Panc1 (cell line): ENCODE measurements at regions not wholly inside any gene's neighbourhood (a gene's known extent, or its start where the extent isn't known, plus 50 kb on each side); places are given as distances from the start of the nearest gene placed in this dataset.

ENCODE experiments used
- CTCF ChIP-seq: fragments of 450-650 bp; IDR thresholded peaks from 2 replicates; pipeline ENCODE4 v1.5.1; 2017; ENCODE audit warnings: mild to moderate bottlenecking
- POLR2AphosphoS5 ChIP-seq: IDR thresholded peaks from 2 replicates; pipeline ENCODE4 v1.6.1; 2012; ENCODE audit warnings: mild to moderate bottlenecking, low read depth, low read length, moderate library complexity
- REST ChIP-seq, 2 experiments: IDR thresholded peaks; 2 replicates each; pipeline ENCODE4 v1.6.1; 2011 to 2012; ENCODE audit warnings: low read depth in 2 of 2, control low read depth in 1 of 2, low read length in 1 of 2, mild to moderate bottlenecking in 1 of 2, moderate library complexity in 1 of 2; ENCODE audit not compliant: insufficient read depth in 1 of 2
- SIN3A ChIP-seq: IDR thresholded peaks from 2 replicates; pipeline ENCODE4 v1.6.1; 2012; ENCODE audit warnings: low read depth, mild to moderate bottlenecking, low read length, moderate library complexity, borderline replicate concordance; ENCODE audit not compliant: insufficient read depth

GRCh38 chr2:173520918-173521317 lies 166.2 kb downstream of the CDCA7 start:
- TF ChIP-seq CTCF, result no peak
- no peak for TF ChIP-seq POLR2AphosphoS5
- TF ChIP-seq REST (IDR thresholded peaks at IDR 0.05; ENCODE audit: insufficient read depth in 1 of 2, low read depth in 2 of 2, low read length in 1 of 2), result no peak
- no peak for TF ChIP-seq SIN3A
